HCT116 (cell line): ENCODE measurements at regions not wholly inside any gene's neighbourhood (a gene's known extent, or its start where the extent isn't known, plus 50 kb on each side); places are given as distances from the start of the nearest gene placed in this dataset.

ENCODE experiments used
- ATAC-seq: fragments of 200-7000 bp; cut with Tn5 transposase; 2 replicates; pipeline ENCODE4 v1.9.1; 2020; ENCODE audit warnings: mild to moderate bottlenecking, moderate library complexity
- BruUV-seq: library from RNA; stranded (reverse); fragments of 400-500 nt; replicated peaks from 2 replicates; lab custom pipeline; 2021; lab: Mats Ljungman, UMichigan
- CTCF ChIA-PET: fragments of 300-600 bp; sonication (Branson Sonifier 250); formaldehyde crosslinking; loops from one replicate; lab custom pipeline; 2021; ENCODE audit warnings: antibody characterized with exemption; lab: Charles Lee
- POLR2A ChIA-PET: fragments of 300-600, 350-600 bp; sonication (Branson Sonifier 250); formaldehyde crosslinking; loops from one replicate; lab custom pipeline; 2021; ENCODE audit warnings: antibody characterized with exemption; lab: Charles Lee
- RAD21 ChIA-PET, 2 experiments: fragments of 300-600 bp; sonication (Branson Sonifier 250); formaldehyde crosslinking; loops; one replicate each; lab custom pipeline; 2023; ENCODE audit warnings: low total read pairs in 2 of 2; ENCODE audit not compliant: uncharacterized antibody in 2 of 2, unreplicated experiment in 2 of 2, low non-redundant PET in 1 of 2; lab: Charles Lee
- DNase-seq: peaks from one replicate; pipeline ENCODE4 v3.0.0-alpha.2; 2010; ENCODE audit warnings: low read depth, low spot score
- H2AFZ ChIP-seq: fragments of 200-600 bp; shearing (Covaris generic), sonication (generic); 2 replicates; pipeline ENCODE4 v1.6.1; 2017; ENCODE audit warnings: low read depth, mixed run types, mixed read lengths, antibody characterized with exemption, low read length; ENCODE audit not compliant: poor library complexity, severe bottlenecking
- H3K27ac ChIP-seq: 2 replicates; pipeline ENCODE4 v1.5.1; 2012; ENCODE audit warnings: low read depth, low read length
- H3K27me3 ChIP-seq: fragments of 200-600 bp; sonication (generic); 2 replicates; pipeline ENCODE4 v1.6.1; 2016; ENCODE audit warnings: mixed run types, low read length, mixed read lengths; ENCODE audit not compliant: insufficient read depth
- H3K36me3 ChIP-seq, 2 experiments: fragments of 200-500 bp in 1 of 2; fragments of 200-600 bp in 1 of 2; sonication (Bioruptor generic) in 1 of 2; sonication (generic) in 1 of 2; 2 replicates each; pipeline versions ENCODE4 v1.5.1 to v1.6.1; 2014 to 2016; ENCODE audit warnings: low read length in 2 of 2, inconsistent platforms in 1 of 2, mixed read lengths in 1 of 2, mixed run types in 1 of 2; ENCODE audit not compliant: insufficient read depth in 2 of 2, control insufficient read depth in 1 of 2
- H3K4me1 ChIP-seq, 2 experiments: fragments of 200-600 bp in 1 of 2; sonication (generic) in 1 of 2; 2 replicates each; pipeline versions ENCODE4 v1.5.1 to v1.6.1; 2012 to 2017; ENCODE audit warnings: low read length in 2 of 2, inconsistent platforms in 1 of 2, mild to moderate bottlenecking in 1 of 2, mixed read lengths in 1 of 2, mixed run types in 1 of 2, moderate library complexity in 1 of 2; ENCODE audit not compliant: insufficient read depth in 2 of 2, control insufficient read depth in 1 of 2
- H3K4me2 ChIP-seq: fragments of 200-600 bp; sonication (generic); 2 replicates; pipeline ENCODE4 v1.6.1; 2017; ENCODE audit warnings: mixed run types, low read length, mixed read lengths
- H3K4me3 ChIP-seq, 2 experiments: fragments of 200-600 bp in 1 of 2; sonication (generic) in 1 of 2; replicated peaks in 1 of 2; 2 replicates each; pipeline ENCODE4 v1.5.1; 2011 to 2016; ENCODE audit warnings: low read length in 2 of 2, control low read depth in 1 of 2, low read depth in 1 of 2, mild to moderate bottlenecking in 1 of 2, mixed read lengths in 1 of 2, mixed run types in 1 of 2
- H3K79me2 ChIP-seq: fragments of 200-600 bp; sonication (generic); 2 replicates; pipeline ENCODE4 v1.6.1; 2017; ENCODE audit warnings: mild to moderate bottlenecking, mixed run types, low read length, moderate library complexity, mixed read lengths; ENCODE audit not compliant: insufficient read depth
- H3K9ac ChIP-seq: fragments of 200-600 bp; sonication (generic); 2 replicates; pipeline ENCODE4 v1.6.1; 2016; ENCODE audit warnings: low read length, mixed read lengths
- H3K9me2 ChIP-seq: fragments of 200-600 bp; sonication (generic), shearing (Covaris generic); 2 replicates; pipeline ENCODE4 v1.6.1; 2017; ENCODE audit warnings: mixed run types, mild to moderate bottlenecking, moderate library complexity; ENCODE audit not compliant: insufficient read depth
- H3K9me3 ChIP-seq, 2 experiments: fragments of 200-500 bp in 1 of 2; fragments of 200-600 bp in 1 of 2; sonication (Bioruptor generic) in 1 of 2; sonication (generic) in 1 of 2; 2 replicates each; pipeline ENCODE4 v1.6.1; 2014 to 2017; ENCODE audit warnings: low read length in 2 of 2, mixed read lengths in 2 of 2, inconsistent platforms in 1 of 2, low read depth in 1 of 2, mild to moderate bottlenecking in 1 of 2, mixed run types in 1 of 2, moderate library complexity in 1 of 2; ENCODE audit not compliant: control insufficient read depth in 1 of 2, insufficient read depth in 1 of 2
- H4K20me1 ChIP-seq: fragments of 200-600 bp; sonication (generic), shearing (Covaris generic); 2 replicates; pipeline ENCODE4 v1.6.1; 2017; ENCODE audit warnings: mixed run types, mild to moderate bottlenecking, moderate library complexity; ENCODE audit not compliant: insufficient read depth
- CBX3 ChIP-seq: IDR thresholded peaks from 2 replicates; pipeline ENCODE4 v1.6.1; 2012; ENCODE audit warnings: low read depth
- CEBPB ChIP-seq: IDR thresholded peaks from 2 replicates; pipeline ENCODE4 v1.6.1; 2012; ENCODE audit warnings: low read depth
- MAX ChIP-seq: IDR thresholded peaks from 2 replicates; pipeline ENCODE4 v1.6.1; 2012
- SIN3A ChIP-seq: IDR thresholded peaks from 2 replicates; pipeline ENCODE4 v1.6.1; 2012; ENCODE audit warnings: low read depth
- SP1 ChIP-seq: IDR thresholded peaks from 2 replicates; pipeline ENCODE4 v1.6.1; 2012; ENCODE audit warnings: low read depth
- YY1 ChIP-seq: IDR thresholded peaks from 2 replicates; pipeline ENCODE4 v1.6.1; 2011; ENCODE audit warnings: low read length, low read depth, moderate library complexity, mild to moderate bottlenecking; ENCODE audit not compliant: insufficient replicate concordance; ENCODE audit errors: extremely low read depth
- intact Hi-C: fragments of 100-400 bp; cut with micrococcal nuclease; formaldehyde crosslinking; loops from 2 replicates; pipeline ENCODE4 v1.10.0; 2022
- TF ChIP-seq, protein P1 (sequence below): IDR thresholded peaks from 2 replicates; pipeline ENCODE4 v1.6.1; 2011; ENCODE audit warnings: mild to moderate bottlenecking, low read length, moderate library complexity; ENCODE audit not compliant: insufficient replicate concordance; ENCODE audit errors: extremely low read depth
- TF ChIP-seq, protein P2 (sequence below): IDR thresholded peaks from 2 replicates; pipeline ENCODE4 v1.6.1; 2012; ENCODE audit warnings: low read depth

GRCh38 chrX:36543499-36543898, 464.7 kb upstream of the FAM47C start:
- ATAC-seq (no peak), DNase-seq (no peak)
- H3K27me3 ChIP-seq = no peaks in the 10 kb centered on the region
- no peak overlapping the region for H2AFZ ChIP-seq
- ChIA-PET CTCF (no interaction called here), POLR2A (no interaction called here), RAD21 (no interaction called here)
- H3K27ac ChIP-seq = no peak overlapping the region
- H3K4me2 ChIP-seq = no peak overlapping the region
- no peaks in the 10 kb centered on the region for H3K36me3 ChIP-seq
- intact Hi-C loops = no loop called here
- no peak overlapping the region for H3K9ac ChIP-seq
- H3K9me3 ChIP-seq = no peaks in the 10 kb centered on the region
- no TSS peak for BruUV-seq
- no peaks in the 10 kb centered on the region for H4K20me1 ChIP-seq
- H3K4me3 ChIP-seq = no peak overlapping the region
- TF ChIP-seq MAX (no peak), CBX3 (no peak), YY1 (no peak), CEBPB (no peak), SP1 (no peak), SIN3A (no peak)
- TF ChIP-seq, protein P1, sequence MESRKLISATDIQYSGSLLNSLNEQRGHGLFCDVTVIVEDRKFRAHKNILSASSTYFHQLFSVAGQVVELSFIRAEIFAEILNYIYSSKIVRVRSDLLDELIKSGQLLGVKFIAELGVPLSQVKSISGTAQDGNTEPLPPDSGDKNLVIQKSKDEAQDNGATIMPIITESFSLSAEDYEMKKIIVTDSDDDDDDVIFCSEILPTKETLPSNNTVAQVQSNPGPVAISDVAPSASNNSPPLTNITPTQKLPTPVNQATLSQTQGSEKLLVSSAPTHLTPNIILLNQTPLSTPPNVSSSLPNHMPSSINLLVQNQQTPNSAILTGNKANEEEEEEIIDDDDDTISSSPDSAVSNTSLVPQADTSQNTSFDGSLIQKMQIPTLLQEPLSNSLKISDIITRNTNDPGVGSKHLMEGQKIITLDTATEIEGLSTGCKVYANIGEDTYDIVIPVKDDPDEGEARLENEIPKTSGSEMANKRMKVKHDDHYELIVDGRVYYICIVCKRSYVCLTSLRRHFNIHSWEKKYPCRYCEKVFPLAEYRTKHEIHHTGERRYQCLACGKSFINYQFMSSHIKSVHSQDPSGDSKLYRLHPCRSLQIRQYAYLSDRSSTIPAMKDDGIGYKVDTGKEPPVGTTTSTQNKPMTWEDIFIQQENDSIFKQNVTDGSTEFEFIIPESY = no peak
- TF ChIP-seq, protein P2, sequence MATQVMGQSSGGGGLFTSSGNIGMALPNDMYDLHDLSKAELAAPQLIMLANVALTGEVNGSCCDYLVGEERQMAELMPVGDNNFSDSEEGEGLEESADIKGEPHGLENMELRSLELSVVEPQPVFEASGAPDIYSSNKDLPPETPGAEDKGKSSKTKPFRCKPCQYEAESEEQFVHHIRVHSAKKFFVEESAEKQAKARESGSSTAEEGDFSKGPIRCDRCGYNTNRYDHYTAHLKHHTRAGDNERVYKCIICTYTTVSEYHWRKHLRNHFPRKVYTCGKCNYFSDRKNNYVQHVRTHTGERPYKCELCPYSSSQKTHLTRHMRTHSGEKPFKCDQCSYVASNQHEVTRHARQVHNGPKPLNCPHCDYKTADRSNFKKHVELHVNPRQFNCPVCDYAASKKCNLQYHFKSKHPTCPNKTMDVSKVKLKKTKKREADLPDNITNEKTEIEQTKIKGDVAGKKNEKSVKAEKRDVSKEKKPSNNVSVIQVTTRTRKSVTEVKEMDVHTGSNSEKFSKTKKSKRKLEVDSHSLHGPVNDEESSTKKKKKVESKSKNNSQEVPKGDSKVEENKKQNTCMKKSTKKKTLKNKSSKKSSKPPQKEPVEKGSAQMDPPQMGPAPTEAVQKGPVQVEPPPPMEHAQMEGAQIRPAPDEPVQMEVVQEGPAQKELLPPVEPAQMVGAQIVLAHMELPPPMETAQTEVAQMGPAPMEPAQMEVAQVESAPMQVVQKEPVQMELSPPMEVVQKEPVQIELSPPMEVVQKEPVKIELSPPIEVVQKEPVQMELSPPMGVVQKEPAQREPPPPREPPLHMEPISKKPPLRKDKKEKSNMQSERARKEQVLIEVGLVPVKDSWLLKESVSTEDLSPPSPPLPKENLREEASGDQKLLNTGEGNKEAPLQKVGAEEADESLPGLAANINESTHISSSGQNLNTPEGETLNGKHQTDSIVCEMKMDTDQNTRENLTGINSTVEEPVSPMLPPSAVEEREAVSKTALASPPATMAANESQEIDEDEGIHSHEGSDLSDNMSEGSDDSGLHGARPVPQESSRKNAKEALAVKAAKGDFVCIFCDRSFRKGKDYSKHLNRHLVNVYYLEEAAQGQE = no peak
- H3K79me2 ChIP-seq = no peaks in the 10 kb centered on the region
- no peaks in the 10 kb centered on the region for H3K4me1 ChIP-seq
- H3K9me2 ChIP-seq = no peaks in the 10 kb centered on the region
